ENCODE measurements at regions not wholly inside any gene's neighbourhood (a gene's known extent, or its start where the extent isn't known, plus 50 kb on each side); places are given as distances from the start of the nearest gene placed in this dataset.

- no peak for TF ChIP-seq CTCF (IDR thresholded peaks at IDR 0.05; ENCODE audit: borderline replicate concordance, control extremely low read depth, extremely low read depth, insufficient read depth, missing control alignments)
- DNase-seq (ENCODE audit: low spot score) = no peak
- in situ Hi-C loops (cut with MboI; ENCODE audit: low sequenced_read_pairs, unreplicated experiment) = no loop called here
Measured at GRCh38 chr14:97095269-97095668, 298.1 kb downstream of the VRK1 start.

- no peak for DNase-seq (ENCODE audit: low spot score)
- no peak for TF ChIP-seq CTCF (IDR thresholded peaks at IDR 0.05; ENCODE audit: borderline replicate concordance, control extremely low read depth, extremely low read depth, insufficient read depth, missing control alignments)
- in situ Hi-C loops (cut with MboI; ENCODE audit: low sequenced_read_pairs, unreplicated experiment) = no loop called here
Measured at GRCh38 chr14:97097296-97097695, 300.1 kb downstream of the VRK1 start.

- no peak for DNase-seq (ENCODE audit: low spot score)
- in situ Hi-C loops (cut with MboI; ENCODE audit: low sequenced_read_pairs, unreplicated experiment) = no loop called here
- no peak for TF ChIP-seq CTCF (IDR thresholded peaks at IDR 0.05; ENCODE audit: borderline replicate concordance, control extremely low read depth, extremely low read depth, insufficient read depth, missing control alignments)
Measured at GRCh38 chr14:97100306-97100705, 303.1 kb downstream of the VRK1 start.

GRCh38 chr14:97101561-97101960 is 304.4 kb downstream of the VRK1 start:
- TF ChIP-seq CTCF (IDR thresholded peaks at IDR 0.05; ENCODE audit: borderline replicate concordance, control extremely low read depth, extremely low read depth, insufficient read depth, missing control alignments) = no peak
- in situ Hi-C loops (cut with MboI; ENCODE audit: low sequenced_read_pairs, unreplicated experiment) = no loop called here
- DNase-seq (ENCODE audit: low spot score) = no peak

- in situ Hi-C loops (cut with MboI; ENCODE audit: low sequenced_read_pairs, unreplicated experiment) = no loop called here
- no peak for TF ChIP-seq CTCF (IDR thresholded peaks at IDR 0.05; ENCODE audit: borderline replicate concordance, control extremely low read depth, extremely low read depth, insufficient read depth, missing control alignments)
- DNase-seq (ENCODE audit: low spot score) = no peak
Measured at GRCh38 chr14:97104029-97104428, 306.8 kb downstream of the VRK1 start.

- peak; percentile 12 for DNase-seq (ENCODE audit: low spot score)
- in situ Hi-C loops (cut with MboI; ENCODE audit: low sequenced_read_pairs, unreplicated experiment) = no loop called here
- no peak for TF ChIP-seq CTCF (IDR thresholded peaks at IDR 0.05; ENCODE audit: borderline replicate concordance, control extremely low read depth, extremely low read depth, insufficient read depth, missing control alignments)
Measured at GRCh38 chr14:97106166-97106565, 309.0 kb downstream of the VRK1 start.

- no peak for DNase-seq (ENCODE audit: low spot score)
- in situ Hi-C loops (cut with MboI; ENCODE audit: low sequenced_read_pairs, unreplicated experiment) = no loop called here
- no peak for TF ChIP-seq CTCF (IDR thresholded peaks at IDR 0.05; ENCODE audit: borderline replicate concordance, control extremely low read depth, extremely low read depth, insufficient read depth, missing control alignments)
Measured at GRCh38 chr14:97106609-97107008, 309.4 kb downstream of the VRK1 start.
